MM.1S (cell line): ENCODE measurements at regions not wholly inside any gene's neighbourhood (a gene's known extent, or its start where the extent isn't known, plus 50 kb on each side); places are given as distances from the start of the nearest gene placed in this dataset.

Experiments used
- DNase-seq: peaks from one replicate; pipeline ENCODE4 v3.0.0-alpha.2; 2015
- H2AFZ ChIP-seq: fragments of 300-600 bp; sonication (generic); 2 replicates; pipeline ENCODE4 v1.6.0; 2016; ENCODE audit warnings: antibody characterized with exemption, low read length
- H3F3A ChIP-seq: fragments of 300-600 bp; sonication (generic); 2 replicates; pipeline ENCODE4 v1.6.1; 2016; ENCODE audit warnings: mild to moderate bottlenecking, antibody characterized with exemption, low read length, moderate library complexity, mixed read lengths; ENCODE audit not compliant: insufficient read depth
- H3K27ac ChIP-seq: fragments of 300-600 bp; sonication (generic); 2 replicates; pipeline ENCODE4 v1.5.1; 2016; ENCODE audit warnings: mild to moderate bottlenecking, low read length
- H3K27me3 ChIP-seq: fragments of 300-600 bp; sonication (generic); replicated peaks from 2 replicates; pipeline ENCODE4 v1.6.0; 2016; ENCODE audit warnings: low read length; ENCODE audit not compliant: insufficient read depth
- H3K36me3 ChIP-seq: fragments of 300-600 bp; sonication (generic); replicated peaks from 2 replicates; pipeline ENCODE4 v1.6.1; 2016; ENCODE audit warnings: mild to moderate bottlenecking, low read length, mixed read lengths; ENCODE audit not compliant: insufficient read depth
- H3K4me1 ChIP-seq: fragments of 300-600 bp; sonication (generic); 2 replicates; pipeline ENCODE4 v1.6.1; 2016; ENCODE audit warnings: low read length, mixed read lengths
- H3K4me2 ChIP-seq: fragments of 300-600 bp; sonication (generic); 2 replicates; pipeline ENCODE4 v1.6.0; 2016; ENCODE audit warnings: low read depth, low read length
- H3K4me3 ChIP-seq: fragments of 300-600 bp; sonication (generic); 2 replicates; pipeline ENCODE4 v1.5.1; 2016; ENCODE audit warnings: low read length, mixed read lengths
- H3K79me2 ChIP-seq: fragments of 300-600 bp; sonication (generic); 2 replicates; pipeline ENCODE4 v1.6.1; 2016; ENCODE audit warnings: mixed run types, low read length, mixed read lengths
- H3K9ac ChIP-seq: fragments of 300-600 bp; sonication (generic); 2 replicates; pipeline ENCODE4 v1.6.1; 2016; ENCODE audit warnings: low read length, mixed read lengths
- H3K9me2 ChIP-seq: fragments of 300-600 bp; sonication (generic); replicated peaks from 2 replicates; pipeline ENCODE4 v1.6.1; 2016; ENCODE audit warnings: mild to moderate bottlenecking, low read length, mixed read lengths; ENCODE audit not compliant: insufficient read depth
- H3K9me3 ChIP-seq: fragments of 300-600 bp; sonication (generic); replicated peaks from 2 replicates; pipeline ENCODE4 v1.6.1; 2016; ENCODE audit warnings: mild to moderate bottlenecking, low read length, mixed read lengths; ENCODE audit not compliant: insufficient read depth
- H4K20me1 ChIP-seq: fragments of 300-600 bp; sonication (generic); 2 replicates; pipeline ENCODE4 v1.6.1; 2016; ENCODE audit warnings: mild to moderate bottlenecking, low read length, moderate library complexity, mixed read lengths; ENCODE audit not compliant: insufficient read depth
- CTCF ChIP-seq: fragments of 300-600 bp; sonication (generic); IDR thresholded peaks from 2 replicates; pipeline ENCODE4 v1.5.1; 2016; ENCODE audit warnings: antibody characterized with exemption, low read length, mixed read lengths
- EZH2 ChIP-seq: fragments of 300-600 bp; sonication (generic); optimal IDR thresholded peaks from 2 replicates; pipeline ENCODE3; 2017; ENCODE audit warnings: low read depth, mild to moderate bottlenecking, antibody characterized with exemption, low read length, mixed read lengths
- EZH2phosphoT487 ChIP-seq: fragments of 300-600 bp; sonication (generic); IDR thresholded peaks from 2 replicates; pipeline ENCODE4 v1.6.1; 2018; ENCODE audit warnings: antibody characterized with exemption, low read length

GRCh38 chr18:22267225-22267624 is 97.8 kb downstream of the GATA6 start:
- Histone ChIP-seq H3K4me1 (no peaks in the 10 kb centered on the region), H3K27ac (no peak overlapping the region), H3F3A (no peaks in the 10 kb centered on the region), H2AFZ (no peak overlapping the region), H3K79me2 (no peaks in the 10 kb centered on the region), H3K9me3 (no peaks in the 10 kb centered on the region), H3K27me3 (no peaks in the 10 kb centered on the region), H3K36me3 (no peaks in the 10 kb centered on the region), H3K9ac (no peak overlapping the region), H3K9me2 (no peaks in the 10 kb centered on the region), H4K20me1 (no peaks in the 10 kb centered on the region), H3K4me2 (no peak overlapping the region), H3K4me3 (no peak overlapping the region)
- TF ChIP-seq CTCF = no peak
- TF ChIP-seq EZH2phosphoT487 = no peak
- no peak for TF ChIP-seq EZH2
- DNase-seq = no peak

GRCh38 chr18:22265838-22266237 is 96.4 kb downstream of the GATA6 start:
- H3K9me3 ChIP-seq = no peaks in the 10 kb centered on the region
- H3K4me1 ChIP-seq = no peaks in the 10 kb centered on the region
- no peak overlapping the region for H2AFZ ChIP-seq
- H3K9ac ChIP-seq = no peak overlapping the region
- no peaks in the 10 kb centered on the region for H4K20me1 ChIP-seq
- H3K4me3 ChIP-seq = no peak overlapping the region
- no peaks in the 10 kb centered on the region for H3K9me2 ChIP-seq
- no peaks in the 10 kb centered on the region for H3K27me3 ChIP-seq
- H3F3A ChIP-seq = no peaks in the 10 kb centered on the region
- no peak for TF ChIP-seq EZH2
- no peak for TF ChIP-seq CTCF
- no peak for TF ChIP-seq EZH2phosphoT487
- H3K27ac ChIP-seq = no peak overlapping the region
- H3K4me2 ChIP-seq = no peak overlapping the region
- H3K36me3 ChIP-seq = no peaks in the 10 kb centered on the region
- DNase-seq = no peak
- H3K79me2 ChIP-seq = no peaks in the 10 kb centered on the region

- Histone ChIP-seq H3K27me3 (no peaks in the 10 kb centered on the region), H3K79me2 (no peaks in the 10 kb centered on the region), H3K9me2 (no peaks in the 10 kb centered on the region), H2AFZ (no peak overlapping the region), H3K36me3 (no peaks in the 10 kb centered on the region), H4K20me1 (no peaks in the 10 kb centered on the region), H3K9ac (no peak overlapping the region), H3K9me3 (no peaks in the 10 kb centered on the region), H3K4me3 (no peak overlapping the region), H3K27ac (no peak overlapping the region), H3K4me2 (no peak overlapping the region), H3K4me1 (no peaks in the 10 kb centered on the region), H3F3A (no peaks in the 10 kb centered on the region)
- no peak for TF ChIP-seq EZH2
- no peak for TF ChIP-seq CTCF
- no peak for TF ChIP-seq EZH2phosphoT487
- DNase-seq = no peak
Measured at GRCh38 chr18:22260208-22260820, 90.9 kb downstream of the GATA6 start.
